ENCODE measurements at regions not wholly inside any gene's neighbourhood (a gene's known extent, or its start where the extent isn't known, plus 50 kb on each side); places are given as distances from the start of the nearest gene placed in this dataset.

GRCh38 chr6:27693766-27694546 lies 218.2 kb downstream of the OR2B2 start:
- TF ChIP-seq CTCF (IDR thresholded peaks at IDR 0.05) (no peak), RFX5 (IDR thresholded peaks at IDR 0.05) (no peak), POLR2AphosphoS2 (conservative IDR thresholded peaks at IDR 0.05; ENCODE audit: low read length) (no peak), FOXS1 (CRISPR knock-in tag; IDR thresholded peaks at IDR 0.05) (no peak), PBX3 (IDR thresholded peaks at IDR 0.05) (no peak), POLR2A (IDR thresholded peaks at IDR 0.05; ENCODE audit: low read length) (0 out of 2 replicates have a peak, but pooled peaks have one; percentile 2), HMGXB4 (CRISPR knock-in tag; IDR thresholded peaks at IDR 0.05; ENCODE audit: borderline replicate concordance) (no peak), EP300 (IDR thresholded peaks at IDR 0.05) (no peak), ZNF302 (CRISPR knock-in tag; IDR thresholded peaks at IDR 0.05) (no peak), PHF8 (IDR thresholded peaks at IDR 0.05; ENCODE audit: borderline replicate concordance, low read depth) (peak; percentile 43; the same call in 1 of the 2 replicates), REST (IDR thresholded peaks at IDR 0.05) (no peak), SMC3 (IDR thresholded peaks at IDR 0.05) (no peak), RCOR1 (IDR thresholded peaks at IDR 0.05; ENCODE audit: low read depth, low read length) (no peak)
